Fibroblast of lung (primary cell): ENCODE measurements at regions not wholly inside any gene's neighbourhood (a gene's known extent, or its start where the extent isn't known, plus 50 kb on each side); places are given as distances from the start of the nearest gene placed in this dataset.
A peak's percentile ranks its signal among the peaks of the same experiment; 100 is the strongest.
"Not testable (repeated sequence)": the region's sequence is repeated elsewhere in the genome, so short reads cannot be mapped to it uniquely, and the experiment has no call there.

Experiments
- DNase-seq, 2 donors: peaks; one replicate each; pipeline versions ENCODE4 v3.0.0 to v3.0.0-alpha.2; 2010; ENCODE audit warnings: low read depth in 2 of 2
- H2AFZ ChIP-seq: 2 replicates; pipeline ENCODE4 v1.5.1; 2012; ENCODE audit warnings: low read length, control low read depth, inconsistent platforms
- H3K27ac ChIP-seq: 2 replicates; pipeline ENCODE4 v1.5.1; 2011; ENCODE audit warnings: low read length, control low read depth; ENCODE audit not compliant: insufficient read depth
- H3K27me3 ChIP-seq: 2 replicates; pipeline ENCODE4 v1.5.1; 2011; ENCODE audit warnings: mild to moderate bottlenecking, low read length; ENCODE audit not compliant: control insufficient read depth, insufficient read depth
- H3K36me3 ChIP-seq: 2 replicates; pipeline ENCODE4 v1.5.1; 2011; ENCODE audit warnings: low read length; ENCODE audit not compliant: control insufficient read depth, insufficient read depth
- H3K4me1 ChIP-seq: 2 replicates; pipeline ENCODE4 v1.5.1; 2011; ENCODE audit warnings: low read length; ENCODE audit not compliant: control insufficient read depth, insufficient read depth; ENCODE audit errors: extremely low read depth
- H3K4me2 ChIP-seq: 2 replicates; pipeline ENCODE4 v1.5.1; 2011; ENCODE audit warnings: low read length, control low read depth; ENCODE audit not compliant: insufficient read depth; ENCODE audit errors: extremely low read depth
- H3K4me3 ChIP-seq, 4 experiments: fragments of 200-600 bp in 1 of 4; sonication (generic) in 1 of 4; replicated peaks in 1 of 4; 2 replicates each; pipeline ENCODE4 v1.5.1; 2011 to 2016; ENCODE audit warnings: low read length in 4 of 4, low read depth in 3 of 4, mild to moderate bottlenecking in 3 of 4, control low read depth in 2 of 4, inconsistent platforms in 1 of 4, mixed read lengths in 1 of 4; ENCODE audit not compliant: insufficient read depth in 1 of 4; ENCODE audit errors: control extremely low read depth in 1 of 4
- H3K79me2 ChIP-seq: 2 replicates; pipeline ENCODE4 v1.5.1; 2012; ENCODE audit warnings: mild to moderate bottlenecking, low read length, inconsistent platforms; ENCODE audit not compliant: control insufficient read depth, insufficient read depth
- H3K9ac ChIP-seq: 2 replicates; pipeline ENCODE4 v1.5.1; 2011; ENCODE audit warnings: mild to moderate bottlenecking, low read length, control low read depth; ENCODE audit not compliant: insufficient read depth
- H3K9me3 ChIP-seq: 2 replicates; pipeline ENCODE4 v1.5.1; 2012; ENCODE audit warnings: low read depth, low read length; ENCODE audit not compliant: control insufficient read depth, insufficient read depth
- H4K20me1 ChIP-seq: 2 replicates; pipeline ENCODE4 v1.5.1; 2011; ENCODE audit warnings: low read length; ENCODE audit not compliant: control insufficient read depth, insufficient read depth; ENCODE audit errors: extremely low read depth
- EZH2 ChIP-seq: IDR thresholded peaks from 2 replicates; pipeline ENCODE4 v1.5.1; 2012; ENCODE audit warnings: low read length, control low read depth, mild to moderate bottlenecking; ENCODE audit errors: missing control alignments
- TF ChIP-seq, protein P1 (sequence below), 2 donors: IDR thresholded peaks in 1 of 2; conservative IDR thresholded peaks in 1 of 2; 1 replicate in 1 of 2; 2 replicates in 1 of 2; pipeline ENCODE4 v1.5.1; 2011 to 2012; ENCODE audit warnings: low read length in 2 of 2, control low read depth in 1 of 2, inconsistent platforms in 1 of 2, low read depth in 1 of 2, mild to moderate bottlenecking in 1 of 2

DNA sequence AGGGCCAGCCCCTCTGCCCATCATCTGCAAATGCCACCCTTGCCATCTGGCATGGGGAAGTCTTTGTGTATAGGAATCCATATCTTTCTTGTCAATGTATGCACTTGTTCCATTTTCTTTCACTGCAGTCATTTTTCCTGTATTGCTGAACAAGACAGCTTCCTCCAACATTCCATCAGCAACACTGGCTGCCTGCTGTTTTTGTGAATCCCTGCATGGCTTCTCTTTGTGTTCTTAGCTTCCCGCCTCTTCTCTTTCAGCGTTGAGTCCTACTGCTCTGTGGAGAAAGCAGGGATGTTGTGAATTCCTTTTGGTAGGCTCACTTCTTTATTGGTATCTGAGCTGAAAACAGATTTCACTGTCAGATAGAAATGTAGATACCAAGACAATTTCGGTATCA, 150.0 kb downstream of the LPIN1 start:
- H3K9me3 ChIP-seq = no peaks in the 10 kb centered on the region
- no peak overlapping the region for H2AFZ ChIP-seq
- TF ChIP-seq, protein P1, sequence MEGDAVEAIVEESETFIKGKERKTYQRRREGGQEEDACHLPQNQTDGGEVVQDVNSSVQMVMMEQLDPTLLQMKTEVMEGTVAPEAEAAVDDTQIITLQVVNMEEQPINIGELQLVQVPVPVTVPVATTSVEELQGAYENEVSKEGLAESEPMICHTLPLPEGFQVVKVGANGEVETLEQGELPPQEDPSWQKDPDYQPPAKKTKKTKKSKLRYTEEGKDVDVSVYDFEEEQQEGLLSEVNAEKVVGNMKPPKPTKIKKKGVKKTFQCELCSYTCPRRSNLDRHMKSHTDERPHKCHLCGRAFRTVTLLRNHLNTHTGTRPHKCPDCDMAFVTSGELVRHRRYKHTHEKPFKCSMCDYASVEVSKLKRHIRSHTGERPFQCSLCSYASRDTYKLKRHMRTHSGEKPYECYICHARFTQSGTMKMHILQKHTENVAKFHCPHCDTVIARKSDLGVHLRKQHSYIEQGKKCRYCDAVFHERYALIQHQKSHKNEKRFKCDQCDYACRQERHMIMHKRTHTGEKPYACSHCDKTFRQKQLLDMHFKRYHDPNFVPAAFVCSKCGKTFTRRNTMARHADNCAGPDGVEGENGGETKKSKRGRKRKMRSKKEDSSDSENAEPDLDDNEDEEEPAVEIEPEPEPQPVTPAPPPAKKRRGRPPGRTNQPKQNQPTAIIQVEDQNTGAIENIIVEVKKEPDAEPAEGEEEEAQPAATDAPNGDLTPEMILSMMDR (conservative IDR thresholded peaks at IDR 0.05 in 1 of 2, IDR thresholded peaks at IDR 0.05 in 1 of 2; ENCODE audit: low read depth in 1 of 2, low read length in 2 of 2) = no peak
- TF ChIP-seq EZH2 = no peak
- H4K20me1 ChIP-seq = no peaks in the 10 kb centered on the region
- no peak overlapping the region for H3K27ac ChIP-seq
- no peak for DNase-seq
- H3K27me3 ChIP-seq = no peaks in the 10 kb centered on the region
- H3K36me3 ChIP-seq = no peaks in the 10 kb centered on the region
- H3K4me3 ChIP-seq = no peak overlapping the region
- H3K79me2 ChIP-seq = no peaks in the 10 kb centered on the region
- H3K4me1 ChIP-seq = no peaks in the 10 kb centered on the region
- H3K4me2 ChIP-seq = no peak overlapping the region
- no peak overlapping the region for H3K9ac ChIP-seq

DNA sequence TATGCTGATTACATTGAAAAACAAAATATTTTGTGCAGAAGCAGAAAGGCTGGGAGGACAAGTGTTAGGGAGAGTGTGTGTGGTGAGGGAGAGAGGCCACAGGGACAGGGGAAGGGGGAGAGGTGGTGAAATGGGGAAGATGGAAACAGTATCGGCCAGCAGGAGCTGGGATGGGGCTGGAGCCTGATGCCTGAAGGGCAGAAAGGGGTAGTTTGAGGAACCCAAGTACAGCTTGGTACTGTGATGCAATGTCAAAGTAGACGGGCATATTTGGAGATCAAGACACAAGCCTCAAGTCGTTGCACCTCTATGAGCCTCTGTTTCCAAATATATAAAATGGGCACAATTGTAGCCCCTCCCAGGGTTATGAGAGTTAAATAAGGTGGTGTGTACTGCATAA, 152.1 kb downstream of the LPIN1 start:
- Histone ChIP-seq H3K36me3 (no peaks in the 10 kb centered on the region), H3K4me2 (no peak overlapping the region), H3K4me1 (no peaks in the 10 kb centered on the region), H3K27me3 (no peaks in the 10 kb centered on the region), H3K9ac (no peak overlapping the region), H3K4me3 (no peak overlapping the region), H3K27ac (no peak overlapping the region), H3K79me2 (no peaks in the 10 kb centered on the region), H3K9me3 (no peaks in the 10 kb centered on the region), H2AFZ (no peak overlapping the region), H4K20me1 (no peaks in the 10 kb centered on the region)
- TF ChIP-seq, protein P1 (conservative IDR thresholded peaks at IDR 0.05 in 1 of 2, IDR thresholded peaks at IDR 0.05 in 1 of 2; ENCODE audit: low read depth in 1 of 2, low read length in 2 of 2) = no peak
- no peak for TF ChIP-seq EZH2
- DNase-seq = no peak

DNA sequence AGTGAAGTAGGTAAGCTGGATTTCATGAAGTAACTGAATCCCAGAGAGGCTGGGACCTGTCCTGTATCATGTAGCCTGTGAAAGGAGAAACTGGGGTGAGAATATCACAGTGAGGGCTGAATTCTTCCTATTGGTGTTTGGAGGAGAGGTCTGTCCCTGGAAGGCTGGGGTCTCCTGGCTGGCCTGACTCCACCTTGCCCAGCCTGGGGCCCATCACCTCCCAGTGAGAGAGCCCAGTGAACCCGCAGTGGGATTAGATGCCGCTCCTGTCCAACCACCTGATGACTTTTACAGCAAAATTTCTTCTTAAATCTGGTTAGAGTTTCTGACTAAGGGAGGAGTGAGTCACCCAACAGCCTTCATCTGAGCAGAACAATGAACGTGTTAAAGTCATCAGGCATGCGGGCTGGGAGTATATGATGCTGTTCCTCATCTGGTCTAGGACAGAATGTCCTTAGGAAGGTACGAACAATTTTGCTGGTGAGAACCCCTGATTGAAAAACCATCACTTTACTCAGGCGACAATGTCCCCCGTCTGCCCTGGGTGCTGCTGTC, 152.9 kb downstream of the LPIN1 start:
- no peaks in the 10 kb centered on the region for H3K9me3 ChIP-seq
- H3K4me1 ChIP-seq = no peaks in the 10 kb centered on the region
- TF ChIP-seq EZH2 = no peak
- TF ChIP-seq, protein P1 (conservative IDR thresholded peaks at IDR 0.05 in 1 of 2, IDR thresholded peaks at IDR 0.05 in 1 of 2; ENCODE audit: low read depth in 1 of 2, low read length in 2 of 2) = no peak
- no peak overlapping the region for H3K9ac ChIP-seq
- no peaks in the 10 kb centered on the region for H3K79me2 ChIP-seq
- H2AFZ ChIP-seq = no peak overlapping the region
- H3K4me3 ChIP-seq = no peak overlapping the region
- H3K27ac ChIP-seq = no peak overlapping the region
- H4K20me1 ChIP-seq = no peaks in the 10 kb centered on the region
- no peaks in the 10 kb centered on the region for H3K27me3 ChIP-seq
- DNase-seq = peak; percentile 65 to 80
- no peaks in the 10 kb centered on the region for H3K36me3 ChIP-seq
- H3K4me2 ChIP-seq = no peak overlapping the region

DNA sequence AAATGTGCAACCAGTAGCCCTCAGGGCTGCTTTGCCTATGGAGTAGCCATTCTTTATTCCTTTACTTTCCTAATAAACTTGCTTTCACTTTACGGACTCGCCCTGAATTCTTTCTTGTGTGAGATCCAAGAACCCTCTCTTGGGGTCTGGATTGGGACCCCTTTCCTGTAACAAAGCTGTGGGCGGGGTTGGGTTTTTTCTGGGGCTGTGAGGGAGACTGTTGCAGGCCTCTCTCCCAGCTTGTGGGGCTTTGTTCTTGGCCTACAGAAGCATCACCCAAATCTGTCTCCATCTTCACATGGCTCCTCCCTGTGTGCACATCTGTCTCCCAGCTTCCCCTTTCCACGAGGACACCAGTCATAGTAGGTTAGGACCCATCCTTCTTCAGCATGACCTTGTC, 154.5 kb downstream of the LPIN1 start:
- H3K4me2 ChIP-seq, H3K27ac ChIP-seq, H2AFZ ChIP-seq, H3K4me3 ChIP-seq, H3K36me3 ChIP-seq, H3K27me3 ChIP-seq, H3K9ac ChIP-seq, H4K20me1 ChIP-seq, DNase-seq, H3K4me1 ChIP-seq, H3K9me3 ChIP-seq, H3K79me2 ChIP-seq: not testable (repeated sequence)
